GM12878 (cell line): ENCODE measurements at regions not wholly inside any gene's neighbourhood (a gene's known extent, or its start where the extent isn't known, plus 50 kb on each side); places are given as distances from the start of the nearest gene placed in this dataset.

Source experiments
- ATAC-seq: fragments of 200-7000 bp; cut with Tn5 transposase; 3 replicates; pipeline ENCODE4 v1.9.1; 2020; ENCODE audit warnings: mild to moderate bottlenecking, moderate library complexity
- BruUV-seq: library from RNA; stranded (reverse); fragments of 400-500 nt; replicated peaks from 2 replicates; lab custom pipeline; 2021; lab: Mats Ljungman, UMichigan
- CTCF ChIA-PET: fragments of 300-600 bp; sonication (Branson Sonifier 250); formaldehyde crosslinking; extraction: SDS; loops from one replicate; lab custom pipeline; 2021; ENCODE audit warnings: inconsistent platforms; lab: Yijun Ruan, JAX
- POLR2A ChIA-PET: fragments of 350-600 bp; formaldehyde crosslinking; extraction: SDS; loops from one replicate; lab custom pipeline; 2021; ENCODE audit warnings: inconsistent platforms; lab: Charles Lee
- RAD21 ChIA-PET: fragments of 300-600 bp; sonication (Branson Sonifier 250); formaldehyde crosslinking; loops from one replicate; lab custom pipeline; 2023; ENCODE audit warnings: antibody characterized with exemption; ENCODE audit not compliant: unreplicated experiment; lab: Charles Lee
- SMC1A ChIA-PET: fragments of 300-600 bp; sonication (Branson Sonifier 250); formaldehyde crosslinking; loops from one replicate; lab custom pipeline; 2023; ENCODE audit not compliant: unreplicated experiment, uncharacterized antibody; lab: Charles Lee
- DNase-seq: peaks from one replicate; pipeline ENCODE4 v3.0.0-alpha.2; 2011; ENCODE audit warnings: low read depth, low spot score
- FAIRE-seq: peaks from 3 replicates; lab custom pipeline; 2011; peaks lifted over from hg19 to GRCh38; lab: Jason Lieb, UNC
- H2AFZ ChIP-seq: 2 replicates; pipeline ENCODE4 v1.6.0; 2011; ENCODE audit warnings: low read depth, low read length, control low read depth; ENCODE audit not compliant: control insufficient read depth
- H3K27ac ChIP-seq: 2 replicates; pipeline ENCODE4 v1.5.1; 2011; ENCODE audit warnings: control low read depth; ENCODE audit not compliant: control insufficient read depth, insufficient read depth
- H3K27me3 ChIP-seq, 2 experiments: replicated peaks in 1 of 2; 2 replicates each; pipeline versions ENCODE4 v1.6.0 to v1.6.1; 2011; ENCODE audit warnings: low read length in 1 of 2; ENCODE audit not compliant: control insufficient read depth in 2 of 2, insufficient read depth in 2 of 2
- H3K36me3 ChIP-seq, 2 experiments: 2 replicates each; pipeline ENCODE4 v1.5.1; 2011; ENCODE audit warnings: low read length in 1 of 2; ENCODE audit not compliant: control insufficient read depth in 2 of 2, insufficient read depth in 2 of 2
- H3K4me1 ChIP-seq: 2 replicates; pipeline ENCODE4 v1.6.1; 2011; ENCODE audit warnings: mild to moderate bottlenecking, low read length, moderate library complexity, mixed read lengths; ENCODE audit not compliant: control insufficient read depth, insufficient read depth
- H3K4me2 ChIP-seq: 2 replicates; pipeline ENCODE4 v1.6.0; 2011; ENCODE audit warnings: control low read depth; ENCODE audit not compliant: control insufficient read depth, insufficient read depth
- H3K4me3 ChIP-seq: fragments of 200-600 bp; sonication (generic); 2 replicates; pipeline ENCODE4 v1.5.1; 2016
- H3K79me2 ChIP-seq: 2 replicates; pipeline ENCODE4 v1.6.0; 2011; ENCODE audit warnings: low read length; ENCODE audit not compliant: control insufficient read depth, insufficient read depth
- H3K9ac ChIP-seq: 2 replicates; pipeline ENCODE4 v1.8.0; 2011; ENCODE audit warnings: low read length, control low read depth, mixed read lengths; ENCODE audit not compliant: control insufficient read depth, insufficient read depth
- H3K9me3 ChIP-seq: replicated peaks from 3 replicates; pipeline ENCODE4 v1.5.1; 2011; ENCODE audit warnings: mild to moderate bottlenecking, low read length; ENCODE audit not compliant: control insufficient read depth, insufficient read depth
- H4K20me1 ChIP-seq: 2 replicates; pipeline ENCODE4 v1.6.0; 2011; ENCODE audit not compliant: control insufficient read depth, insufficient read depth
- CBX5 ChIP-seq: sonication (generic); IDR thresholded peaks from 2 replicates; pipeline ENCODE4 v1.6.1; 2016; ENCODE audit warnings: low read depth, moderate library complexity, mild to moderate bottlenecking, inconsistent platforms
- DPF2 ChIP-seq: fragments of 450-650 bp; IDR thresholded peaks from 2 replicates; pipeline ENCODE4 v1.6.1; 2017; ENCODE audit warnings: mild to moderate bottlenecking
- EGR1 ChIP-seq, 2 experiments: IDR thresholded peaks; 1 replicate in 1 of 2; 2 replicates in 1 of 2; pipeline ENCODE4 v1.6.1; 2011 to 2012; ENCODE audit warnings: low read depth in 2 of 2, low read length in 2 of 2, borderline replicate concordance in 1 of 2, mild to moderate bottlenecking in 1 of 2, moderate library complexity in 1 of 2
- IKZF2 ChIP-seq, 2 experiments: fragments of 450-650 bp; IDR thresholded peaks; 2 replicates each; pipeline ENCODE4 v1.6.1; 2017; ENCODE audit warnings: mild to moderate bottlenecking in 2 of 2, moderate library complexity in 2 of 2
- NR2F1 ChIP-seq: fragments of 450-650 bp; conservative IDR thresholded peaks from 2 replicates; pipeline ENCODE4 v1.6.1; 2017; ENCODE audit warnings: mild to moderate bottlenecking
- RB1 ChIP-seq: fragments of 450-650 bp; formaldehyde crosslinking; IDR thresholded peaks from 2 replicates; pipeline ENCODE4 v1.6.1; 2017; ENCODE audit warnings: mild to moderate bottlenecking, borderline replicate concordance
- SRF ChIP-seq, 2 experiments: IDR thresholded peaks; 2 replicates each; pipeline ENCODE4 v1.6.1; 2011; ENCODE audit warnings: low read depth in 2 of 2, low read length in 2 of 2, mild to moderate bottlenecking in 1 of 2, moderate library complexity in 1 of 2
- STAT1 ChIP-seq: fragments of 450-650 bp; conservative IDR thresholded peaks from 2 replicates; pipeline ENCODE4 v1.6.1; 2014; ENCODE audit warnings: antibody characterized with exemption, mild to moderate bottlenecking
- TCF7 ChIP-seq: IDR thresholded peaks from 2 replicates; pipeline ENCODE4 v1.6.1; 2014; ENCODE audit warnings: antibody characterized with exemption, borderline replicate concordance
- ZNF622 ChIP-seq: fragments of 450-650 bp; IDR thresholded peaks from 2 replicates; pipeline ENCODE4 v1.6.1; 2017; ENCODE audit warnings: mild to moderate bottlenecking, inconsistent platforms
- WGBS: methylation state at CpG from one replicate; pipeline ENCODE4 v1.1.6; 2016; ENCODE audit warnings: low lambda C conversion rate; ENCODE audit not compliant: insufficient replicate concordance, insufficient coverage; ENCODE audit errors: missing lambda C conversion rate; 5-methylcytosine and 5-hydroxymethylcytosine counted together
- in situ Hi-C: fragments of 300-500 bp; cut with MboI; formaldehyde crosslinking; loops from 9 replicates; pipeline ENCODE4 v1.14.3; 2018; ENCODE audit warnings: mixed read lengths
- intact Hi-C: fragments of 100-400 bp; cut with micrococcal nuclease; formaldehyde crosslinking; loops from one replicate; pipeline ENCODE4 v1.14.2; 2022; ENCODE audit not compliant: unreplicated experiment
- TF ChIP-seq, protein P1 (sequence below): IDR thresholded peaks from 2 replicates; pipeline ENCODE4 v1.6.1; 2011; ENCODE audit warnings: borderline replicate concordance, low read depth, mild to moderate bottlenecking, moderate library complexity, low read length; ENCODE audit not compliant: insufficient read depth, poor library complexity, severe bottlenecking
- TF ChIP-seq, protein P2 (sequence below): fragments of 450-650 bp; IDR thresholded peaks from 2 replicates; pipeline ENCODE4 v1.6.1; 2014; ENCODE audit warnings: mild to moderate bottlenecking

DNA sequence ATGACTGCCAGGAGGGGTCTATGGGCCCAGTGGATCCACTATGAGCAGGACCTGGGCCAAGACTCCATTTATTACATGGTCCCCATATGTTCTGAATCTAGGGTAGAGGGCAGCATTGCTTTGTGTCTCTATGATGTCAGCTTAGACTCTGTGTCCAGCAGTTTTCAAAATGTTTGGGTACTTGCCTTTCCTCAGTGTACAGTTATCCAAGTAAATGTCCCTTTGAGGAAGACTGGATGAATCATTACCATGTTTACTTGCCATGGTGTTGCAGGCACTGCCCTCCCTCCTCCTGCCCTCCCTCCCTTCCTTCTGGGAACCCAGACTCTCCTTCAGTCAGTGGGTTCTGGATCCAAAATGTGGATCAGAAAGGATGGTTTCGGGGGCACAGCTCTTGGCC is 108.6 kb downstream of the NRN1 start:
- SMC1A ChIA-PET = no interaction called here
- Histone ChIP-seq H4K20me1 (no peaks in the 10 kb centered on the region), H3K4me3 (no peak overlapping the region), H3K4me1 (no peaks in the 10 kb centered on the region), H3K36me3 (no peaks in the 10 kb centered on the region), H3K27me3 (no peaks in the 10 kb centered on the region), H2AFZ (no peak overlapping the region), H3K27ac (no peak overlapping the region), H3K9ac (no peak overlapping the region), H3K4me2 (no peak overlapping the region), H3K79me2 (no peaks in the 10 kb centered on the region), H3K9me3 (no peaks in the 10 kb centered on the region)
- DNase-seq (no peak), FAIRE-seq (no peak), ATAC-seq (no peak)
- intact Hi-C loops = no loop called here
- CTCF ChIA-PET = interaction anchor here (0.6 kb wide), 1 partner anchor 24 kb away, joined by 3 read pairs; no protein-coding TSS in a partner anchor
- POLR2A ChIA-PET = no interaction called here
- no TSS peak for BruUV-seq
- TF ChIP-seq SRF (IDR thresholded peaks at IDR 0.05; ENCODE audit: low read depth in 2 of 2, low read length in 2 of 2) (no peak), EGR1 (IDR thresholded peaks at IDR 0.05; ENCODE audit: borderline replicate concordance in 1 of 2, low read depth in 2 of 2, low read length in 2 of 2) (no peak), ZNF622 (no peak)
- TF ChIP-seq, protein P1, sequence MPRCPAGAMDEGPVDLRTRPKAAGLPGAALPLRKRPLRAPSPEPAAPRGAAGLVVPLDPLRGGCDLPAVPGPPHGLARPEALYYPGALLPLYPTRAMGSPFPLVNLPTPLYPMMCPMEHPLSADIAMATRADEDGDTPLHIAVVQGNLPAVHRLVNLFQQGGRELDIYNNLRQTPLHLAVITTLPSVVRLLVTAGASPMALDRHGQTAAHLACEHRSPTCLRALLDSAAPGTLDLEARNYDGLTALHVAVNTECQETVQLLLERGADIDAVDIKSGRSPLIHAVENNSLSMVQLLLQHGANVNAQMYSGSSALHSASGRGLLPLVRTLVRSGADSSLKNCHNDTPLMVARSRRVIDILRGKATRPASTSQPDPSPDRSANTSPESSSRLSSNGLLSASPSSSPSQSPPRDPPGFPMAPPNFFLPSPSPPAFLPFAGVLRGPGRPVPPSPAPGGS = no peak
- RAD21 ChIA-PET = no interaction called here
- in situ Hi-C loops = no loop called here
- WGBS = 57% methylated on average over 1 of the region's 1 CpG

DNA sequence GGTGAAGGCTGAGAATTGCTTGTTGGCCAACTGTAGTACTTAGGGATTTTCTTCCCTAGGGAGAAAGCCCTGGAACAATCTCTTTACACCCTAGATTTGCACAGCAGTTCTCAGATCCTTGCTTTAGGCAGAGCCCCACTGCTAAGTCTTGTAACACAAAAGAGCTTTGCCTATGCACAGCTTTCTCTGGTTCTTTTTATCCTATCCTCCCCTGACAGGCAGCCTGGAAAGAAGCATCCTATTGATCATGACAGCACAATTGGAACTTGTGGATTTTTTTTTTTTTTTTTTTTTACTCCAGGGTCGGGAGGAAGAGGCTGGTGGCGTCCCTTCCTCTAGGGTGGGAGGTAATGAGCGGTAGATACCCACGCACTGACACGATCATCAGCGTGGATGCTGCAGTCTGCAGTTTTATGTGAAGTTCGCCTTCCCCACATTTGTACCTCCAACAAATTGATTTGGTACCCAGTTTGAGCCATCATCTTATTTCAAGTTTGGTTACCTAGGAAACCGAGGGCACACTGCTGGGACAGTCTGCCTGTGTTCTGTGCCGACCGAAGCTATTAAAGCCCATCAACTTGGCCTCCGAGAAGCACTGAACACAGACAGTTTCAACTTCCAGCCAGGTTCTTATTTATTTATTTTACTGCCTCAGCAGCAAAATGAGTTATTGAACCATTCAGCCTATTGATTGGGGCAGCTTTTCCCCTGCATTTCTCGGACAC is 110.1 kb downstream of the NRN1 start:
- in situ Hi-C loops (no loop called here), intact Hi-C loops (no loop called here)
- ChIA-PET POLR2A (no interaction called here), SMC1A (interaction anchor here (0.6 kb wide), 1 partner anchor 8 kb away, joined by 3 read pairs; no protein-coding TSS in a partner anchor), RAD21 (no interaction called here), CTCF (no interaction called here)
- H3K4me2 ChIP-seq = no peak overlapping the region
- no peak overlapping the region for H2AFZ ChIP-seq
- WGBS = 60% methylated on average over 12 of the region's 12 CpGs
- ATAC-seq (no peak), FAIRE-seq (no peak), DNase-seq (no peak)
- no peaks in the 10 kb centered on the region for H3K79me2 ChIP-seq
- H3K27me3 ChIP-seq = no peaks in the 10 kb centered on the region
- no peak overlapping the region for H3K27ac ChIP-seq
- no peak overlapping the region for H3K4me3 ChIP-seq
- H4K20me1 ChIP-seq = no peaks in the 10 kb centered on the region
- H3K4me1 ChIP-seq = no peaks in the 10 kb centered on the region
- no peak overlapping the region for H3K9ac ChIP-seq
- no peaks in the 10 kb centered on the region for H3K36me3 ChIP-seq
- no TSS peak for BruUV-seq
- no peaks in the 10 kb centered on the region for H3K9me3 ChIP-seq
- TF ChIP-seq CBX5 = no peak
- TF ChIP-seq RB1 = no peak
- TF ChIP-seq TCF7 = no peak
- TF ChIP-seq NR2F1 = no peak
- no peak for TF ChIP-seq STAT1
- TF ChIP-seq DPF2 = no peak
- TF ChIP-seq, protein P2, sequence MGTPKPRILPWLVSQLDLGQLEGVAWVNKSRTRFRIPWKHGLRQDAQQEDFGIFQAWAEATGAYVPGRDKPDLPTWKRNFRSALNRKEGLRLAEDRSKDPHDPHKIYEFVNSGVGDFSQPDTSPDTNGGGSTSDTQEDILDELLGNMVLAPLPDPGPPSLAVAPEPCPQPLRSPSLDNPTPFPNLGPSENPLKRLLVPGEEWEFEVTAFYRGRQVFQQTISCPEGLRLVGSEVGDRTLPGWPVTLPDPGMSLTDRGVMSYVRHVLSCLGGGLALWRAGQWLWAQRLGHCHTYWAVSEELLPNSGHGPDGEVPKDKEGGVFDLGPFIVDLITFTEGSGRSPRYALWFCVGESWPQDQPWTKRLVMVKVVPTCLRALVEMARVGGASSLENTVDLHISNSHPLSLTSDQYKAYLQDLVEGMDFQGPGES = no peak
- no peak for TF ChIP-seq IKZF2 (IDR thresholded peaks at IDR 0.05)
